HEK293T (cell line): ENCODE measurements at regions not wholly inside any gene's neighbourhood (a gene's known extent, or its start where the extent isn't known, plus 50 kb on each side); places are given as distances from the start of the nearest gene placed in this dataset.
"Not testable (repeated sequence)": the region's sequence is repeated elsewhere in the genome, so short reads cannot be mapped to it uniquely, and the experiment has no call there.

Source experiments
- CTCF ChIA-PET: fragments of 350-600 bp; formaldehyde crosslinking; extraction: SDS; loops from one replicate; lab custom pipeline; 2021; ENCODE audit warnings: antibody characterized with exemption, inconsistent platforms; lab: Yijun Ruan, JAX
- POLR2A ChIA-PET: fragments of 350-600 bp; formaldehyde crosslinking; extraction: SDS; loops from one replicate; lab custom pipeline; 2020; ENCODE audit warnings: antibody characterized with exemption, inconsistent platforms; lab: Yijun Ruan, JAX
- DNase-seq: peaks from one replicate; pipeline ENCODE4 v3.0.0; 2012; ENCODE audit warnings: mixed read lengths; ENCODE audit errors: extremely low spot score
- ARNT ChIP-seq: fragments of 450-650 bp; IDR thresholded peaks from 2 replicates; pipeline ENCODE4 v1.6.1; 2017; ENCODE audit warnings: mild to moderate bottlenecking
- BHLHE40 ChIP-seq: fragments of 450-650 bp; IDR thresholded peaks from 2 replicates; pipeline ENCODE4 v1.6.1; 2016; ENCODE audit warnings: mild to moderate bottlenecking, moderate library complexity, borderline replicate concordance
- CTBP1 ChIP-seq: fragments of 450-650 bp; IDR thresholded peaks from 2 replicates; pipeline ENCODE4 v1.6.1; 2016; ENCODE audit warnings: borderline replicate concordance
- ELF4 ChIP-seq: fragments of 450-650 bp; IDR thresholded peaks from 2 replicates; pipeline ENCODE4 v1.6.1; 2017; ENCODE audit warnings: antibody characterized with exemption
- FOXA1 ChIP-seq: fragments of 450-650 bp; IDR thresholded peaks from 2 replicates; pipeline ENCODE4 v1.6.1; 2016; ENCODE audit warnings: mild to moderate bottlenecking
- FOXK2 ChIP-seq: fragments of 450-650 bp; IDR thresholded peaks from 2 replicates; pipeline ENCODE4 v1.6.1; 2016; ENCODE audit warnings: mild to moderate bottlenecking
- FOXM1 ChIP-seq: fragments of 450-650 bp; IDR thresholded peaks from 2 replicates; pipeline ENCODE4 v1.6.1; 2017; ENCODE audit warnings: mild to moderate bottlenecking, borderline replicate concordance
- HDGF ChIP-seq: fragments of 450-650 bp; IDR thresholded peaks from 2 replicates; pipeline ENCODE4 v1.6.1; 2017; ENCODE audit warnings: antibody characterized with exemption, borderline replicate concordance
- L3MBTL2 ChIP-seq: fragments of 450-650 bp; conservative IDR thresholded peaks from 2 replicates; pipeline ENCODE4 v1.6.1; 2016; ENCODE audit warnings: mild to moderate bottlenecking
- LEF1 ChIP-seq: fragments of 450-650 bp; IDR thresholded peaks from 2 replicates; pipeline ENCODE4 v1.6.1; 2017; ENCODE audit warnings: mild to moderate bottlenecking, borderline replicate concordance
- NFRKB ChIP-seq: fragments of 450-650 bp; IDR thresholded peaks from 2 replicates; pipeline ENCODE4 v1.6.1; 2016; ENCODE audit warnings: mild to moderate bottlenecking, moderate library complexity
- SP1 ChIP-seq: fragments of 450-650 bp; IDR thresholded peaks from 2 replicates; pipeline ENCODE4 v1.6.1; 2017
- SUZ12 ChIP-seq: fragments of 450-650 bp; IDR thresholded peaks from 2 replicates; pipeline ENCODE4 v1.6.1; 2016; ENCODE audit warnings: mild to moderate bottlenecking
- TARDBP ChIP-seq: fragments of 450-650 bp; IDR thresholded peaks from 2 replicates; pipeline ENCODE4 v1.6.1; 2016
- ZNF384 ChIP-seq: fragments of 450-650 bp; IDR thresholded peaks from 2 replicates; pipeline ENCODE4 v1.6.1; 2016
- TF ChIP-seq, protein P1 (sequence below): fragments of 450-650 bp; IDR thresholded peaks from 2 replicates; pipeline ENCODE4 v1.6.1; 2016

DNA sequence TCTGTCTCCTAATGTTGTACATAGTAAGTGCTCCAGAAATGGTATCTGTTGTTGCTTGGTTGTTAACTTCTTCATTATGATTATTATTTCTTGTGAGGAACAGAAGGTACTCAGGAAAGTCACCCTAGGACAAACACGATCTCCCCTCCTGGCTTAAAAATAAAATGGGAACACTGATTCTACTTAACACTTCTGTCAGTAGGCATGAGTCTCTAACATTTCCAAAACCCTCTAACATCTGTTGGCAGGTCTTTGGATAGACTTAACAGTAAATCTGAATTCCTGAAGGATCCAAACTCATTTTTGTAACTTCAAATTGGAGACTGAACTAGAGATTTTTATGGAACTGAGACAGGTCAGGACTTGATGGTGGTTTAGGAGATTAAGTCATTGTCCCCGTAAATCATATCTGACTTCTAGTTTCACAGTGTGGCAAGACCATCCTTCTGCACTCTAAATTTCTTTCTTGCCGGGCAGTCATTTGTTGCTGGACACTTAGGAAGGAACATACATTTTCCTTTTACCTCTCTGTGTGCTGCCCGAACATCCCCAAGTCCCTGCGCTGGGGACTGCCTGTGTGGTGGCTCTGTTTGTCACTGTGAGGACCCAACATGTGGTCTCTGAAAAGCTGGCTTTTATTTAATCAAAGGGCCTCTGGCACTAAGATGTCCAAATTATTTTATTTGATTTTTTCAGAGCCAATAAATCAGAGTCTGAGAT is 149.9 kb downstream of the NPIPB5 start:
- CTCF ChIA-PET = no interaction called here
- POLR2A ChIA-PET = no interaction called here
- no peak for TF ChIP-seq ARNT
- TF ChIP-seq, protein P1, sequence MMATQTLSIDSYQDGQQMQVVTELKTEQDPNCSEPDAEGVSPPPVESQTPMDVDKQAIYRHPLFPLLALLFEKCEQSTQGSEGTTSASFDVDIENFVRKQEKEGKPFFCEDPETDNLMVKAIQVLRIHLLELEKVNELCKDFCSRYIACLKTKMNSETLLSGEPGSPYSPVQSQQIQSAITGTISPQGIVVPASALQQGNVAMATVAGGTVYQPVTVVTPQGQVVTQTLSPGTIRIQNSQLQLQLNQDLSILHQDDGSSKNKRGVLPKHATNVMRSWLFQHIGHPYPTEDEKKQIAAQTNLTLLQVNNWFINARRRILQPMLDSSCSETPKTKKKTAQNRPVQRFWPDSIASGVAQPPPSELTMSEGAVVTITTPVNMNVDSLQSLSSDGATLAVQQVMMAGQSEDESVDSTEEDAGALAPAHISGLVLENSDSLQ = peak; percentile 40
- no peak for TF ChIP-seq BHLHE40
- no peak for DNase-seq

DNA sequence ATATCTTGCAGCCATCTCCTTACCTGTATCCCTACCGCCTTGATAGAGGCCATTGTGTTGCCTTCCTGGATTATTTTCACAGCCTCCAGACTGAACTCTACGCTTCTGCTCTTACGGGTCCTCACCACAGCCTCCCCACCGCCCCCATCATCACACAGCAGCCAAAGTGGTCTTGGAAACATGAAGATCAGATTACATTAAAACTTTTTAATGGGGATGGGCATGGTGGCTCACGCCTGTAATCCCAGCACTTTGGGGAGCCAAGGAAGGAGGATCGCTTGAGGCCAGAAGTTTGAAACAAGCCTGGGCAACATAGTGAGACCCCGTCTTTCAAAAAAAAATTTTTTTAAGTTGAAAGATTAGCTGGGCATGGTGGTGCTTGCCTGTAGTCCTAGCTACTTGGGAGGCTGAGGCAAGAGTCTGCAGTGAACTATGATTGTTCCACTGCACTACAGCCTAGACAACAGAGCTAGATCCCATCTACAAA is 150.5 kb downstream of the NPIPB5 start:
- POLR2A ChIA-PET = no interaction called here
- CTCF ChIA-PET = no interaction called here
- TF ChIP-seq NFRKB (no peak), FOXA1 (no peak), ARNT (no peak), ZNF384 (no peak), FOXM1 (no peak), L3MBTL2 (no peak), SP1 (no peak), LEF1 (no peak), SUZ12 (no peak), CTBP1 (no peak), HDGF (no peak), BHLHE40 (no peak)
- TF ChIP-seq, protein P1 = no peak

DNA sequence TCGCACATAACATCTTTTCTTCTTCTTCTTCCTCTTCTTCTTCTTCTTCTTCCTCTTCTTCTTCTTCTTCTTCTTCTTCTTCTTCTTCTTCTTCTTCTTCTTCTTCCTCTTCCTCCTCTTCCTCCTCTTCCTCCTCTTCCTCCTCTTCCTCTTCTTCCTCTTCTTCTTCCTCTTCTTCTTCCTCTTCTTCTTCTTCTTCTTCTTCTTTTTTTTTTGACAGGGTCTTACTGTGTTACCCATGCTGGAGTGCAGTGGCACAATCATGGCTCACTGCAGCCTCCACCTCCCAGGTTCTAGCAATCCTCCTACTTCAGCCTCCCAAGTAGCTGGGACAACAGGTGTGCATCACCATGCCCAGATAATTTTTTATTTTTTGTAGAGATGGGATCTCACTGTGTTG is 151.0 kb upstream of the HS3ST2 start:
- DNase-seq, CTCF ChIA-PET, POLR2A ChIA-PET: not testable (repeated sequence)

More for the DNA sequence above, 150.5 kb downstream of the NPIPB5 start:
- DNase-seq = no peak

DNA sequence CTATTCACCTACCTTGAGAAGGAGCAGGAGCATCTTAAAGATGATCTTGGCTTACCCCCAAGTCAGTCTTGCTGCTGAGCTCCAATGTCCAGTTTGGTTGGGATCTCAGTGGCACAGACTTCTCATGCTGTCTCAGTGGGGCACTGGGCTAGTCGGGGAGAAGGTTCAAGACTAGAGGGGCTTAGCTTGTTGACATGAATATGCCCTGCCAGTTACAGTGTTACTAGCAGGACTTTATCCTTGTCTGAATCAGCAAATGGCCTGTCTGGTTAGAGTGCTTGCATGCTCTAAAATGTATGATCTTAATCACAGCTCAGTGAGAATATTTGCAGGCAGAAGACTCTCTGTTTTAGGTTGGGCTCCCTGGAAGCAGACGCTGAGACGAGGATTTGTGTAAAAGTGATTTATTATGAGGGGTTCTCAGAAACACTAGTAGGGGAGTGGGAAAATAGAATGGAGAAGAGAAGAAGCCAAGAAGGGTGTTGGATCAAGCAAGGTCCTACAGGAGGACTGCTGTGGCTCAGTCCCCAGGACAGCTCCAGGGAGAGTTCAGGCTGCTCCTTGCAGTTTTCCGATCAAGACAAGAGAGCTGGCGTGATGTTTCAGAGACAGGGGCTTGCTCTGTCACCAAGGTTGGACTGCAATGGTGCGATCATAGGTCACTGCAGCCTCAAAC is 150.4 kb upstream of the HS3ST2 start:
- ChIA-PET POLR2A (no interaction called here), CTCF (no interaction called here)
- DNase-seq = no peak
- TF ChIP-seq ZNF384 (no peak), HDGF (no peak), ELF4 (no peak), CTBP1 (no peak), FOXA1 (no peak), BHLHE40 (no peak), NFRKB (no peak), LEF1 (no peak)

DNA sequence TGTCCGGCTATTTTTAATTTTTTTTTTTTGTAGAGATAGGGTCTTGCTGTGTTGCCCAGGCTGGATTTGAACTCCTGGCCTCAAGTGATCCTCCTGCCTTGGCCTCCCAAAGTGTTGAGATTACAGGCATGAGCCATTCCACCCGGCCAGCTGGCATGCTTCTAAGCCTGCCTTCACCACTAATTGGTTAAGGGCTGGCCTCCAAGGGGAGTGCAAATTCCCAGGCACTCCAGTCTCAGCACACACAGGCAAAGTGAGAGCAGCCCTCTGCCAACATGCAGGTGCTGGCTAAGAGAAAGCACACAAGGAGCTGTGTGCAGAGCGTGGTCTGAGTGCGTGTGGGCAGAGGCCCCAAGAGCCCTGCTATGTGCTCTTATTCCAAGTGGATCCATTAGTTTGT is 149.8 kb upstream of the HS3ST2 start:
- ChIA-PET POLR2A (no interaction called here), CTCF (no interaction called here)
- TF ChIP-seq FOXA1 = no peak
- TF ChIP-seq ELF4 = no peak
- TF ChIP-seq HDGF = no peak
- no peak for TF ChIP-seq CTBP1
- TF ChIP-seq NFRKB = no peak
- no peak for TF ChIP-seq ZNF384
- no peak for TF ChIP-seq TARDBP
- TF ChIP-seq, protein P1 = no peak
- TF ChIP-seq SP1 = no peak
- TF ChIP-seq LEF1 = no peak
- no peak for TF ChIP-seq L3MBTL2
- no peak for DNase-seq

DNA sequence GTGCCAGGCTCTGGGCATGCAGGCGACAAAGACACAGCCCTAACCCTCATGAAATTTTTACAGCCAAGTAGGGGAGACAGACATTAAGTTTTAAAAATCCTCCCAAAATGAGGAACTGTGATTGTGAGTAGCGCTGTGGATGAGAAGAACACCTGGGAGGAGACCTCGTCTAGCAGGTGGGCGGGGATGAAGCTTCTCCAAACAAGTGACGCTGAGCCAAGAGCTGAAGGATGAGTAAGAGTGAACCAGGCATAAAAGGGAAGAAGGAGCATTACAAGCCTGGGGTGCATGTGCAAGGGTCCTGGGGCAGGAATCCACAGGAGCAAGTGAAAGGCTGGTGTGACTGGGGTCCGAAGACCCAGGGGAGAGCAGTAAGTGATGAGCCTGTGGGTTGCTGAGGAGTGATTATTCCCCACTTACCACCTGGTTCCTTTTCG is 149.4 kb upstream of the HS3ST2 start:
- POLR2A ChIA-PET = no interaction called here

More for the DNA sequence above, 149.4 kb upstream of the HS3ST2 start:
- CTCF ChIA-PET = no interaction called here
- no peak for TF ChIP-seq LEF1
- TF ChIP-seq, protein P1 = no peak
- no peak for TF ChIP-seq SP1
- TF ChIP-seq FOXA1 = no peak
- no peak for TF ChIP-seq CTBP1
- TF ChIP-seq BHLHE40 = no peak
- no peak for TF ChIP-seq HDGF
- TF ChIP-seq ZNF384 = no peak
- TF ChIP-seq FOXM1 = no peak
- no peak for TF ChIP-seq TARDBP
- TF ChIP-seq ELF4 = no peak
- no peak for TF ChIP-seq SUZ12
- TF ChIP-seq NFRKB = no peak
- TF ChIP-seq L3MBTL2 = no peak
- TF ChIP-seq ARNT = no peak
- no peak for TF ChIP-seq FOXK2
- DNase-seq = no peak
